Skin epidermis (tissue), 12 donors: ENCODE measurements at regions not wholly inside any gene's neighbourhood (a gene's known extent, or its start where the extent isn't known, plus 50 kb on each side); places are given as distances from the start of the nearest gene placed in this dataset.
"Not testable (repeated sequence)": the region's sequence is repeated elsewhere in the genome, so short reads cannot be mapped to it uniquely, and the experiment has no call there.

Experiments used
- H3K27ac ChIP-seq, 21 experiments: fragments of 200-600 bp; sonication (generic) in 11 of 21; one replicate each; pipeline ENCODE4 v1.5.0; 2020; ENCODE audit warnings: mild to moderate bottlenecking in 3 of 21, inconsistent platforms in 2 of 21, moderate library complexity in 2 of 21
- H3K4me3 ChIP-seq, 7 experiments: fragments of 200-600 bp; sonication (generic) in 2 of 7; one replicate each; pipeline ENCODE4 v1.5.0; 2020; ENCODE audit warnings: inconsistent platforms in 2 of 7, mild to moderate bottlenecking in 2 of 7, moderate library complexity in 1 of 7

GRCh38 chr15:39255760-39256159, 325.1 kb upstream of the THBS1 start:
- Histone ChIP-seq H3K4me3 (no peak overlapping the region), H3K27ac (no peak overlapping the region)

- Histone ChIP-seq H3K4me3 (no peak overlapping the region), H3K27ac (no peak overlapping the region)
These were observed 320.5 kb upstream of the THBS1 start for GRCh38 chr15:39260391-39260790.

DNA sequence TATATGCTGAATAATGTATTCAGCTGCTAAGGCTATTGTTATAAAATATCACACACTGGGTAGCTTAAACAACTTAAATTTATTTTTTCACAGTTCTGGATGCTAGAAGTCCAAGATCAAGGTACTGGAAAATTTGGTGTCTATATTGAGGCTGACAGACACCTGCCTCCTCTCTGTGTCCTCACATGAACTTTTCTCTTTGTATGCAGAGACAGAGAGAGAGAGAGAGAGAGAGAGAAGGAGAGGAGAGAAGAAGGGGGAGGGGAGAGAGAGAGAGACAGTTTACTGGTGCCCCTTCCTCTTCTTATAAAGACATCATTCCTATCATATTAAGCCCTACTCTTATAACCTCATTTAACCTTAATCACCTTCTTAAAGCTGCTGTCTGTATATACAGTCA, 320.1 kb upstream of the THBS1 start:
- Histone ChIP-seq H3K4me3 (no peak overlapping the region), H3K27ac (peak overlapping the region in 1 of 21 experiments; percentile 2)

DNA sequence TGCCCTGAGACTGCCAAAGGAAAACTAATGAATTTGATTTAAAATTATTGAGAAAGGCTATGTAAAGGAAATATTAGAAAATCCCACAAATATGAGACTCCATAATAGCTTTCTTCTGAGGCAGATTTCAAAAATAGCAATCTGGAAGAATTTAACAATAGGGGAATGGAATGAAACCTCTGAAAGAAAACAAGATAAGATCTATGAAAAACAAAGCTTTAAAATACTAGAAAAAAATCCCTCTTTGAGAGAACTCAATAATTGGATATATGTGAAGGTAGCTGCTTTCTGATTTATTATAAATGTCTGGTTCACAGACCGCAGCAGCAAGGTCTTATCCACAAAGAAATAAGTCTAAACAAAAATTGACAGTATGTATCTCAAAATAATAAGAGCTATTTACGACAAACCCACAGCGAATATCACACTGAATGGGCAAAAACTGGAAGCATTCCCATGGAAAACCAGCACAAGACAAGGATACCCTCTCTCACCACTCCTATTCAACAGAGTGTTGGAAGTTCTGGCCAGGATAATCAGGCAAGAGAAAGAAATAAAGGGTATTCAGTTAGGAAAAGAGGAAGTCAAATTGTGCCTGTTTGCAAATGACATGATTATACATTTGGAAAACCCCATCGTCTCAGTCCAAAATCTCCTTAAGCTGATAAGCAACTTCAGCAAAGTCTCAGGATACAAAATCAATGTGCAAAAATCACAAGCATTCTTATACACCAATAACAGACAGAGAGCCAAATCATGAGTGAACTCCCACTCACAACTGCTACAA, 319.3 kb upstream of the THBS1 start:
- peak overlapping the region in 1 of 21 experiments; percentile 2 for H3K27ac ChIP-seq
- not testable (repeated sequence) for H3K4me3 ChIP-seq

DNA sequence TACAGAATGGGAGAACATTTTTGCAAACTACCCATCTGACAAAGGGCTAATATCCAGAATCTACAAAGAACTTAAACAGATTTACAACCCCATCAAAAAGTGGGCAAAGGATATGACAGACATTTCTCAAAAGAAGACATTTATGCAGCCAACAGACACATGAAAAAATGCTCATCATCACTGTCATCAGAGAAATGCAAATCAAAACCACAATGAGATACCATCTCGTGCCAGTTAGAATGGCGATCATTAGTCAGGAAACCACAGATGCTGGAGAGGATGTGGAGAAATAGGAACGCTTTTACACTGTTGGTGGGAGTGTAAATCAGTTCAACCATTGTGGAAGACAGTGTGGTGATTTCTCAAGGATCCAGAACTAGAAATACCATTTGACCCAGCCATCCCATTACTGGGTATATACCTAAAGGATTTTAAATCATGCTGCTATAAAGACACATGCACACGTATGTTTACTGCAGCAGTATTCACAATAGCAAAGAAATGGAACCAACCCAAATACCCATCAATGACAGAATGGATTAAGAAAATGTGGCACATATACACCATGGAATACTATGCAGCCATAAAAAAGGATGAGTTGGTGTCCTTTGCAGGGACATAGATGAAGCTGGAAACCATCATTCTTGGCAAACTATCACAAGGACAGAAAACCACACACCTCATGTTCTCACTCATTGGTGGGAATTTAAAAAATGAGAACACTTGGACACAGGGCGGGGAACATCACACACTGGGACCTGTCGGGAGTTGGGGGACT, 317.7 kb upstream of the THBS1 start:
- H3K27ac ChIP-seq, H3K4me3 ChIP-seq: not testable (repeated sequence)

- H3K27ac ChIP-seq, result no peak overlapping the region
- H3K4me3 ChIP-seq, result no peak overlapping the region
These were observed 315.6 kb upstream of the THBS1 start for GRCh38 chr15:39265261-39265660.

DNA sequence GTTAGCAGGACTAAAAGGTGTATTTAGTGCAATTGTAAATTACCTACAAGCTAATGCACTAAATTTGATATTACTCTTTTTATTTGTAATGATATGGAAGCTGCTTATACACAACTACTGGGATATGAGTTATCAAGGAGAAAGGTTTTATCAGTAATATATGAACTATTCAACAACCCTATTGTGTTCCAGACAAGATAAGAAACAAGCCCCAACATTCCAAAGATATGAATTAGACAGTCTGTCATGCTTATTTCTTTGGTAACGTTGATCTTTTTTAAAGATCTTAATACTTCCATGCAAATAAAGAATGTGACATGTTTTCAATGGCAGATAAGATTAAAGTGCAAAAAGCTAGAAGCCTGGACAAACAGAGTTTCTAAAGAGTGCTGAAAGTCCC, 314.0 kb upstream of the THBS1 start:
- H3K27ac ChIP-seq, result no peak overlapping the region
- no peak overlapping the region for H3K4me3 ChIP-seq

DNA sequence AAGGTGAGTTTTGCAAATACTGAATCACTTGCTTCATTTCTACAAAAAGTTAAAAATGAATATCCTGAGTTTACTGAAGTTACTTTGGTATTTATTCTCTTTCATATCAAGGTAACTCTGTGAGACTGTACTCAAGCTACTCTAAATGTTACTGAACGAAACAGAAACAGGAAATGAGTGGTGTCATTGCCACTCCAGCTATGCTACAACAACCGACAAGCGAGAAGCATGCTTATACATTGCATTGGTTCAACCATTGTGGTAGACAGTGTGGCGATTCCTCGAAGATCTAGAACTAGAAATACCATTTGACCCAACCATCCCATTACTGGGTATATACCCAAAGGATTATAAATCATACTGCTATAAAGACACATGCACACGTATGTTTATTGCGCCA, 313.2 kb upstream of the THBS1 start:
- Histone ChIP-seq H3K4me3 (no peak overlapping the region), H3K27ac (no peak overlapping the region)

- H3K4me3 ChIP-seq, result no peak overlapping the region
- no peak overlapping the region for H3K27ac ChIP-seq
These were observed 311.5 kb upstream of the THBS1 start for GRCh38 chr15:39269352-39269751.

GRCh38 chr15:39269821-39270220, 311.1 kb upstream of the THBS1 start:
- H3K4me3 ChIP-seq, result no peak overlapping the region
- no peak overlapping the region for H3K27ac ChIP-seq

GRCh38 chr15:39270221-39270855, 310.5 kb upstream of the THBS1 start:
- Histone ChIP-seq H3K4me3 (no peak overlapping the region), H3K27ac (peak overlapping the region in 2 of 21 experiments; percentile 12 to 42)

DNA sequence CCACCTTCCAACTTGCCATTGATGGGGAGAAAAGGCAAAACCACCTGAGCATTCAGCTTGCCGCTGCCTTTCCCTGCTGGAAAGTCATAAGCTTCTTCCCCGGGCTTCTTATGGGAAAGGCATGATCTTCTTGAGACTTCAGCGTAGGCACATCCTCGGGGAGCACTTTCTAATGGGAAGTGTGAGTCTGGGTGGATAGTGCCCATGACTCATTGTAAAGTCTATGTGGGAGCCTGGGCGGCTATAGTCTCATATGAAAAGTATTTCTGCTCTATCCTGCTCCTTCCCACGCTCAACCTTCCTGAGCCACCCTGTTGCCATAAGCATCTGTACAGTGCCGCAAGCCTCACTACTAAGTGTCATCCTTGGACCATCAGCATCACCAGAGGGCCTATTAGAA, 309.9 kb upstream of the THBS1 start:
- H3K4me3 ChIP-seq, result no peak overlapping the region
- H3K27ac ChIP-seq, result peak overlapping the region in 2 of 21 experiments; percentile 12 to 42

GRCh38 chr15:39272901-39273300, 308.0 kb upstream of the THBS1 start:
- H3K27ac ChIP-seq, result no peak overlapping the region
- no peak overlapping the region for H3K4me3 ChIP-seq

DNA sequence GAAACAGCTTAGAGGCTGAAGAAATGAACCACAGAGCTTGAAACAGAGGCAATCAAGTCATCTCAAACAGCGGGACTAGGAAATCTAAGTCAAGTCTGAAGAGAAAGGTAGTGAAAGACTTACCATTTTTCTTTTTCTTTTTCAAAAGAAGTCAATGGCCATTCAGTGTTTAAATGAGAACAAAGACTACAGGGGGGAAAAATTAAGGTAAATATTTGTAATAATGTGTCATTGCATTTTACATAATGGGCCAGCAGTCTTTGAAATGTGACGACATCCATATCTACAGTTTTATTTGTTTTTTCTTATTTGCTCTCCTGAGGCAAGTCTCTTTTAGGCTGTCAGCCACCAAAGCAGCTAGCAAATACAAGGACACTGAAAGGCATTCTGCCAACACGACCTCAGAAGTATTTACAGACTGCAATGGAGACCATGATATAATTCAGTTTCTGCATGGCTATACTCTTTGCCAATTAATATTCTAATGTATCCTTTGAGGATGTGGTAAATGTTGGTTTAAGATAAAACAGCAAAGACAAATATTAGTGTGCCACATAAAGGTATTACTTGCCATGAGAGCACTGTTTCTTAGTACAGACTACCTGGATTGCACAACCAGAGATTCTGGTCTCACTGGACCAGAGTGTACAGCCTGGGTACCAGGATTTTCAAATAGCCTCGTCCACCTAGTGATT, 307.0 kb upstream of the THBS1 start:
- H3K27ac ChIP-seq, result no peak overlapping the region
- no peak overlapping the region for H3K4me3 ChIP-seq

GRCh38 chr15:39275066-39275465, 305.8 kb upstream of the THBS1 start:
- H3K4me3 ChIP-seq, result no peak overlapping the region
- H3K27ac ChIP-seq, result no peak overlapping the region

- no peak overlapping the region for H3K4me3 ChIP-seq
- H3K27ac ChIP-seq, result no peak overlapping the region
These were observed 301.6 kb upstream of the THBS1 start for GRCh38 chr15:39279311-39279710.

DNA sequence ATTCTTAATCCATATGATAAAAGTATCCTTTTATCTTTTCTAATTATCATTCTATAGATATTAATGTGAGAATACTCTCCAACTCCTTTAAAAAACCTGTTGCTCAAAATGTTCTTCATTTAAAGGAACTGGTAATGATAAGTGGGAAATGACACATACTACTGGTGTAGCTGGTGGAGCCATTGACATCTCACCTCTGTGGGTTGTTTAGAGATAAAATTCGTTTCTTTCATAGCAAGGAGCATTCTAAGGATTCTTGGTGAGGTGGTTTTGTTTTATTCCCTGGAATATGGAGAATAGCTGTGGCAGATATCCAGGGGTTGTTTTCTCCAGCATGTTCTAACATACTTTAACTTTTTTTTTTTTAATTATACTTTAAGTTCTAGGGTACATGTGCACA, 299.8 kb upstream of the THBS1 start:
- Histone ChIP-seq H3K4me3 (no peak overlapping the region), H3K27ac (no peak overlapping the region)

- peak overlapping the region in 1 of 21 experiments; percentile 22 for H3K27ac ChIP-seq
- no peak overlapping the region for H3K4me3 ChIP-seq
These were observed 298.1 kb upstream of the THBS1 start for GRCh38 chr15:39282663-39283208.

DNA sequence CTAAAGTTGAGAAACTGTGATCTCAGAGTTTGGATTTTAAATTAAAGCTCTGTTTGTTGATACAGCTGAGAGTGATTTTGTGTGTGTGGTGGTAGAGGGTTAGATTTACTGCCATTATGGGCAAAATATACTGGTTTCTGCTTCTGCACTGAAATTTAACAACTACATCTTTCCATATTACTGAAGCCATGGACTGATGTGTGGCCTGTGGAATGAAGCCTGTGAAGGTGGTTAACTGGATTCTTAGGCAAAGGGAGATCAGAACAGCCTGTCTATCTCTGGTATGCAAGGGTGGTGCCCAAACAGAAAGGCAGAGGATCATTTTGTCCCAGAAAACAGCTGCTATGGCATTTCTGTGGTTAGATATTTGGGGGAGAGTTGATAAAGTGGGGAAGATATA, 297.3 kb upstream of the THBS1 start:
- no peak overlapping the region for H3K4me3 ChIP-seq
- H3K27ac ChIP-seq, result no peak overlapping the region

DNA sequence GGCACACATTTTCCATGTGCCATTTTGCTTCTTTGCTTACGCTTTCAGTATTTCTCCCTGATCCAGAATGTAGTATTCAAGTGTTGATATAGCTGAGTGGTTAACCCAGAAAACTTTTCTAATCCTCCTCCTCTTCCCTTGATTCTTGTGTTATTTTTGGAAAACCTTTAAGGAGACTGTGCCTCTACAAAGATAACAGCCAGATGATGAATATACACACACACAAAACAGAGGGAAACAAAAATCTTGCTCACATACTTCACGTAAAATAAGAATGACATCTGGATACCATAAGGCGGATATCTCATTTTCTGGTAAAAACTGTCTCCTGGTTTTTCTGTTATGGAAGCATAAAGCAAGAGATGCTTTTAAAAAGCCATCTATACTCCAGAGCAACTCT, 295.8 kb upstream of the THBS1 start:
- no peak overlapping the region for H3K4me3 ChIP-seq
- H3K27ac ChIP-seq, result no peak overlapping the region
